Endodermal cell (in vitro differentiated cells): ENCODE measurements at regions not wholly inside any gene's neighbourhood (a gene's known extent, or its start where the extent isn't known, plus 50 kb on each side); places are given as distances from the start of the nearest gene placed in this dataset.

Source experiments
- DNase-seq: peaks from one replicate; pipeline ENCODE4 v3.0.0-alpha.2; 2017
- H3K27ac ChIP-seq: 2 replicates; pipeline ENCODE4 v1.5.1; 2013; ENCODE audit warnings: mild to moderate bottlenecking, low read depth, low read length, moderate library complexity
- H3K27me3 ChIP-seq: 2 replicates; pipeline ENCODE4 v1.6.1; 2013; ENCODE audit warnings: mild to moderate bottlenecking, low read length, moderate library complexity; ENCODE audit not compliant: insufficient read depth, control insufficient read depth, poor library complexity, severe bottlenecking
- H3K36me3 ChIP-seq: 2 replicates; pipeline ENCODE4 v1.7.0; 2013; ENCODE audit warnings: mild to moderate bottlenecking, low read length, moderate library complexity; ENCODE audit not compliant: control insufficient read depth, insufficient read depth
- H3K4me1 ChIP-seq: one replicate; pipeline ENCODE4 v1.7.0; 2013; ENCODE audit warnings: low read length; ENCODE audit not compliant: control insufficient read depth, insufficient read depth
- H3K4me3 ChIP-seq: 2 replicates; pipeline ENCODE4 v1.5.1; 2013; ENCODE audit warnings: mild to moderate bottlenecking, low read length, moderate library complexity
- H3K9ac ChIP-seq: 2 replicates; pipeline ENCODE4 v1.6.1; 2013; ENCODE audit warnings: mild to moderate bottlenecking, low read length, moderate library complexity; ENCODE audit not compliant: poor library complexity, severe bottlenecking; ENCODE audit errors: extremely low read depth
- H3K9me3 ChIP-seq: 2 replicates; pipeline ENCODE4 v1.6.1; 2013; ENCODE audit warnings: mild to moderate bottlenecking, low read length, moderate library complexity; ENCODE audit not compliant: control insufficient read depth
- H3K27ac Mint-ChIP-seq: 2 replicates; pipeline ENCODE4 v1.8.0; 2020; ENCODE audit warnings: mixed read lengths
- H3K27me3 Mint-ChIP-seq: 2 replicates; pipeline ENCODE4 v1.8.0; 2021; ENCODE audit warnings: mild to moderate bottlenecking, mixed read lengths; ENCODE audit not compliant: insufficient read depth
- H3K36me3 Mint-ChIP-seq: 2 replicates; pipeline ENCODE4 v1.8.0; 2020; ENCODE audit warnings: low read depth, mixed read lengths
- H3K4me1 Mint-ChIP-seq: 2 replicates; pipeline ENCODE4 v1.8.0; 2020; ENCODE audit warnings: mixed read lengths
- H3K4me3 Mint-ChIP-seq: 2 replicates; pipeline ENCODE4 v1.8.0; 2020; ENCODE audit warnings: mild to moderate bottlenecking, moderate library complexity, mixed read lengths
- H3K9me3 Mint-ChIP-seq: 2 replicates; pipeline ENCODE4 v1.8.0; 2020; ENCODE audit warnings: mild to moderate bottlenecking, mixed read lengths
- WGBS, 2 experiments: methylation state at CpG; one replicate each; pipeline versions ENCODE4 v1.1.5 to v1.1.7; 2013; ENCODE audit warnings: missing lambda C conversion rate in 2 of 2, mixed read lengths in 1 of 2; ENCODE audit not compliant: insufficient coverage in 1 of 2, insufficient read length in 1 of 2; 5-methylcytosine and 5-hydroxymethylcytosine counted together
- TF ChIP-seq, protein P1 (sequence below): fragments of 200-600 bp; sonication (generic); conservative IDR thresholded peaks from 2 replicates; pipeline ENCODE4 v1.5.0; 2021; ENCODE audit warnings: antibody characterized with exemption, mild to moderate bottlenecking

DNA sequence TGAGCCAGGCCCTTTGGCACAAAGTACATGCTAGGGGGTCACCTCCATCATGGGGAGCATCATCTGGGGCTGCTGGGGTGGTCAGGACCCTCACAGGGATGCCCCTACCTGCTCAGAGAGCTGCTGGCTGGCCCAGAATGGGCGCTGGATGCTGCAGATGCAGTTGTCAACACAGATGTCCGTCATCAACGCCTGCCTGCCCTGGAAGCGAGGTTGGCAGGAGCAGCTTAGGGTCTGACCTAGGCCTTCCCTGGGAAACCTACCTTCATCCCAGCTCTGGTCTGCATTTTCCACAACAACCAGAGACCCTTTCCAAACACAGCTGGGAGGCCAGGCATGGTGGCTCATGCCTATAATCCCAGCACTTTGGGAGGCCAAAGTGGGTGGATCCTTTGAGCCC lies 88.0 kb downstream of the EDN3 start:
- Mint-ChIP-seq H3K9me3 (peaks cover 2% of the 10 kb centered on the region), H3K27ac (no peak overlapping the region), H3K36me3 (no peaks in the 10 kb centered on the region), H3K27me3 (peaks cover 23% of the 10 kb centered on the region), H3K4me3 (no peak overlapping the region), H3K4me1 (peaks cover 11% of the 10 kb centered on the region)
- no peak overlapping the region for H3K4me3 ChIP-seq
- H3K27ac ChIP-seq: no peak overlapping the region
- 92 to 93% methylated on average over 3 to 4 of the region's 4 CpGs for WGBS, 2 experiments
- DNase-seq: no peak
- no peaks in the 10 kb centered on the region for H3K36me3 ChIP-seq
- H3K9me3 ChIP-seq: no peaks in the 10 kb centered on the region
- no peaks in the 10 kb centered on the region for H3K27me3 ChIP-seq
- no peaks in the 10 kb centered on the region for H3K4me1 ChIP-seq
- no peak overlapping the region for H3K9ac ChIP-seq
- TF ChIP-seq, protein P1, sequence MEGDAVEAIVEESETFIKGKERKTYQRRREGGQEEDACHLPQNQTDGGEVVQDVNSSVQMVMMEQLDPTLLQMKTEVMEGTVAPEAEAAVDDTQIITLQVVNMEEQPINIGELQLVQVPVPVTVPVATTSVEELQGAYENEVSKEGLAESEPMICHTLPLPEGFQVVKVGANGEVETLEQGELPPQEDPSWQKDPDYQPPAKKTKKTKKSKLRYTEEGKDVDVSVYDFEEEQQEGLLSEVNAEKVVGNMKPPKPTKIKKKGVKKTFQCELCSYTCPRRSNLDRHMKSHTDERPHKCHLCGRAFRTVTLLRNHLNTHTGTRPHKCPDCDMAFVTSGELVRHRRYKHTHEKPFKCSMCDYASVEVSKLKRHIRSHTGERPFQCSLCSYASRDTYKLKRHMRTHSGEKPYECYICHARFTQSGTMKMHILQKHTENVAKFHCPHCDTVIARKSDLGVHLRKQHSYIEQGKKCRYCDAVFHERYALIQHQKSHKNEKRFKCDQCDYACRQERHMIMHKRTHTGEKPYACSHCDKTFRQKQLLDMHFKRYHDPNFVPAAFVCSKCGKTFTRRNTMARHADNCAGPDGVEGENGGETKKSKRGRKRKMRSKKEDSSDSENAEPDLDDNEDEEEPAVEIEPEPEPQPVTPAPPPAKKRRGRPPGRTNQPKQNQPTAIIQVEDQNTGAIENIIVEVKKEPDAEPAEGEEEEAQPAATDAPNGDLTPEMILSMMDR: no peak

DNA sequence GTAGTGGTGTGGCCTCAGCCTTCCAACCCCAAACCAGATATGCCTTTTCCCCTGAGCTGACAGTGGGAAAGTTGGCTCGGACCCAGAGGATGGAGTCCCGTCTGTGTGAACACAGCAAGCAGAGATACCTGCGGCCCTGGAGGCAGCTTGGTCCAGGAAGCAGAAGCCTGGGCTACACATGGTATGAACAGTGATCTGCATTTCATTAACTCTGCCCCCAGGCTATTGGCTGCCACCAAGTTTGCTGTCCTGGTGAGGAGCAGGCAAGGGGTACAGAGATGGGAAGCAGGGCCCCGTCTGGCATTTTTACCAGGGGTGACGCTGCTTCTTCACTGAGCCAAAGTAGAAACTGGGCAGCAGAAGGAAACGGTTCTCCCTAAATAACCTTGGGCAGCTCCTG lies 90.0 kb downstream of the EDN3 start:
- Histone ChIP-seq H3K27ac (no peak overlapping the region), H3K9ac (no peak overlapping the region), H3K4me1 (no peaks in the 10 kb centered on the region), H3K36me3 (no peaks in the 10 kb centered on the region), H3K9me3 (no peaks in the 10 kb centered on the region), H3K4me3 (no peak overlapping the region), H3K27me3 (peaks cover 6% of the 10 kb centered on the region)
- Mint-ChIP-seq H3K27me3 (peaks cover 27% of the 10 kb centered on the region), H3K27ac (no peak overlapping the region), H3K9me3 (peaks cover 2% of the 10 kb centered on the region), H3K36me3 (no peaks in the 10 kb centered on the region), H3K4me3 (no peak overlapping the region), H3K4me1 (peaks cover 11% of the 10 kb centered on the region)
- DNase-seq: no peak
- TF ChIP-seq, protein P1: no peak
- 83 to 92% methylated on average over 5 to 6 of the region's 6 CpGs for WGBS, 2 experiments

DNA sequence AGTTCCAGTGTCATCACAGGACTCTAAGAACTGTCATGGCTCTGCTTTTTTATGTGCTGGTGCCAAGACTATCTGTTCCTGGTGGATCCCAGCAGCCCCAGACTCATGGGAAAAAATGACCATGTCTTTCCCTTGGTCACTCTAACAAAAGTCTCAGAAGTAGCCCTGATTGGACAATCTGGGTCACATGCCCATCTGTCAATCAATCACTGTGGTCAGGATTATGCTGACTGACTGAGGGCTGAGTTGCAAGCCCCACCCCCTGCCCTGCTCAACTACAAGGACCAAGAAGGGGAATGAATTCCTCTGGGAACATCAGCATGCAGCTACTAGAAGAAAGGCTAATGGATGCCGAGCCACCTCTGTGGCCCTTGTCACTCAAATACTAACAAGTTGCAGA lies 91.6 kb downstream of the EDN3 start:
- peaks cover 21% of the 10 kb centered on the region for H3K27me3 Mint-ChIP-seq
- TF ChIP-seq, protein P1: no peak

More for the DNA sequence above, 91.6 kb downstream of the EDN3 start:
- DNase-seq: no peak
- Histone ChIP-seq H3K4me3 (no peak overlapping the region), H3K9ac (no peak overlapping the region), H3K36me3 (no peaks in the 10 kb centered on the region), H3K4me1 (no peaks in the 10 kb centered on the region), H3K27ac (no peak overlapping the region), H3K27me3 (peaks cover 6% of the 10 kb centered on the region), H3K9me3 (no peaks in the 10 kb centered on the region)
- Mint-ChIP-seq H3K4me3 (no peak overlapping the region), H3K4me1 (peaks cover 4% of the 10 kb centered on the region), H3K27ac (no peak overlapping the region), H3K36me3 (no peaks in the 10 kb centered on the region), H3K9me3 (peaks cover 2% of the 10 kb centered on the region)
- 93% methylated on average over 1 of the region's 1 CpG; no CpG with 5 or more reads in 1 of the 2 experiments for WGBS, 2 experiments
